Breast epithelium (tissue), 3 donors: ENCODE measurements at regions not wholly inside any gene's neighbourhood (a gene's known extent, or its start where the extent isn't known, plus 50 kb on each side); places are given as distances from the start of the nearest gene placed in this dataset.

ENCODE experiments used
- CTCF ChIP-seq, 3 donors: fragments of 450-650 bp; IDR thresholded peaks; one replicate each; pipeline ENCODE4 v1.5.1; 2016 to 2017; ENCODE audit warnings: antibody characterized with exemption in 3 of 3, mild to moderate bottlenecking in 3 of 3, moderate library complexity in 3 of 3
- POLR2AphosphoS5 ChIP-seq, 3 donors: sonication (generic); formaldehyde crosslinking; IDR thresholded peaks; one replicate each; pipeline ENCODE4 v1.6.1; 2017; ENCODE audit warnings: antibody characterized with exemption in 3 of 3

DNA sequence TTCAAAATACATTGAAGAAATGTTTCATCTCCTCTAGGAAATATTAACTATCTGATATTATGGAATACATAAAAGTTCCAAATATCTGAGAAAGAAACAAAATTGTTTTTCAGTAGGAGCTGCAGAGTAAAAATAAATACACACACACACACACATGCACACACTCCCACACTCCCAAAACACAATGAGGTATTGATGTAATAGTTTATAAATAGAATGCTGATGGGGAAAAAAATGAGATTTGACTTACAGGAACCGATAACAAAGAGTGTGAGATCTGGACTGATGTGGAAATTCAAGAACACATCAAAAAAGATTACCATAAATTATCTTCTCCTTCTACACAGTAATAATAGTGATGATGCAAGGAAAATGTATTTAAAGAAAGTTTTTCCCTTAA lies 438.0 kb upstream of the CELF2 start:
- TF ChIP-seq CTCF (IDR thresholded peaks at IDR 0.05), result no peak
- TF ChIP-seq POLR2AphosphoS5 (IDR thresholded peaks at IDR 0.05), result no peak
